HCT116 (cell line): ENCODE measurements at regions not wholly inside any gene's neighbourhood (a gene's known extent, or its start where the extent isn't known, plus 50 kb on each side); places are given as distances from the start of the nearest gene placed in this dataset.

Source experiments
- CTCF ChIP-seq, 3 experiments: fragments of 200-600 bp in 1 of 3; sonication (generic) in 1 of 3; IDR thresholded peaks in 2 of 3; conservative IDR thresholded peaks in 1 of 3; 2 replicates each; pipeline ENCODE4 v1.5.1; 2012 to 2017; ENCODE audit warnings: low read depth in 2 of 3, low read length in 2 of 3, antibody characterized with exemption in 1 of 3, borderline replicate concordance in 1 of 3, control low read depth in 1 of 3, mild to moderate bottlenecking in 1 of 3, mixed read lengths in 1 of 3, mixed run types in 1 of 3, moderate library complexity in 1 of 3; ENCODE audit not compliant: insufficient read depth in 1 of 3
- ELF1 ChIP-seq: IDR thresholded peaks from 2 replicates; pipeline ENCODE4 v1.6.1; 2012; ENCODE audit warnings: low read depth, borderline replicate concordance
- EZH2 ChIP-seq: fragments of 200-600 bp; sonication (generic); IDR thresholded peaks from 2 replicates; pipeline ENCODE4 v1.6.1; 2017; ENCODE audit warnings: antibody characterized with exemption, mixed run types
- EZH2phosphoT487 ChIP-seq: fragments of 200-600 bp; IDR thresholded peaks from 2 replicates; pipeline ENCODE4 v1.6.1; 2018; ENCODE audit warnings: antibody characterized with exemption, borderline replicate concordance
- FOSL1 ChIP-seq: IDR thresholded peaks from 2 replicates; pipeline ENCODE4 v1.6.1; 2012; ENCODE audit warnings: low read depth
- JUND ChIP-seq: IDR thresholded peaks from 2 replicates; pipeline ENCODE4 v1.6.1; 2012
- MAX ChIP-seq: IDR thresholded peaks from 2 replicates; pipeline ENCODE4 v1.6.1; 2012
- POLR2A ChIP-seq: IDR thresholded peaks from 2 replicates; pipeline ENCODE4 v1.7.0; 2011; ENCODE audit warnings: borderline replicate concordance; ENCODE audit not compliant: insufficient read depth, insufficient read length; ENCODE audit errors: extremely low read depth
- POLR2AphosphoS5 ChIP-seq: IDR thresholded peaks from 2 replicates; pipeline ENCODE4 v1.6.1; 2011; ENCODE audit warnings: mild to moderate bottlenecking, low read depth, low read length, moderate library complexity
- RAD21 ChIP-seq: IDR thresholded peaks from 2 replicates; pipeline ENCODE4 v1.6.1; 2012; ENCODE audit warnings: low read depth, mild to moderate bottlenecking
- REST ChIP-seq: IDR thresholded peaks from 2 replicates; pipeline ENCODE4 v1.6.1; 2012; ENCODE audit warnings: low read depth
- SP1 ChIP-seq: IDR thresholded peaks from 2 replicates; pipeline ENCODE4 v1.6.1; 2012; ENCODE audit warnings: low read depth
- YY1 ChIP-seq: IDR thresholded peaks from 2 replicates; pipeline ENCODE4 v1.6.1; 2011; ENCODE audit warnings: low read length, low read depth, moderate library complexity, mild to moderate bottlenecking; ENCODE audit not compliant: insufficient replicate concordance; ENCODE audit errors: extremely low read depth
- ZNF274 ChIP-seq: fragments of 200-500 bp; sonication (Bioruptor generic); IDR thresholded peaks from 2 replicates; pipeline ENCODE4 v1.6.1; 2014; ENCODE audit warnings: mild to moderate bottlenecking, low read depth, low read length, inconsistent platforms

GRCh38 chr1:214174508-214175199 lies 106.3 kb upstream of the SMYD2 start:
- TF ChIP-seq ZNF274 = no peak
- no peak for TF ChIP-seq CTCF (IDR thresholded peaks at IDR 0.05 in 2 of 3, conservative IDR thresholded peaks at IDR 0.05 in 1 of 3; ENCODE audit: borderline replicate concordance in 1 of 3, insufficient read depth in 1 of 3, low read depth in 2 of 3, low read length in 2 of 3)
- TF ChIP-seq RAD21 = no peak
- no peak for TF ChIP-seq ELF1
- TF ChIP-seq EZH2 = no peak
- TF ChIP-seq POLR2A = no peak
- TF ChIP-seq JUND = no peak
- TF ChIP-seq MAX = no peak
- no peak for TF ChIP-seq FOSL1
- no peak for TF ChIP-seq POLR2AphosphoS5
- no peak for TF ChIP-seq EZH2phosphoT487
- no peak for TF ChIP-seq YY1
- TF ChIP-seq SP1 = no peak
- TF ChIP-seq REST = no peak
